ENCODE measurements at regions not wholly inside any gene's neighbourhood (a gene's known extent, or its start where the extent isn't known, plus 50 kb on each side); places are given as distances from the start of the nearest gene placed in this dataset.

DNA sequence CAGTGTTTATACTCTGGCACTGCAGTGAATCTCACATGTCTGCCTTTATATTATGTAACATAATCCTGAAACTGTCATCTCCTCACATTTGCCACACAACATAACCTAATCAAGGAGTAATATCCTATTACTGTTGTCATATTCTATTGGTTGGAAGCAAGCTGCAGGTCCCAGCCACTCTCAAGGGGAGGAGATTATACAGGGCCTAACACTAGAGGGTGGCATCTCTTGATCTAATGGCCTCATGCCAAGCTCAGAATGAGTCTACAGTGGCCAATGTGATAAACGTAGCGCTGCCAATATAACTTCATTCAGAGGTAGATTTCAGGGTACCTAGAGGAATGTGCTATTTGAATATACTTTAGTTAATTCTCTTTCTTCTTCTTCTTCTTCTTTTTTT is 166.8 kb downstream of the BACH1 start:
- TF ChIP-seq TCF12 (IDR thresholded peaks at IDR 0.05; ENCODE audit: low read depth, low read length), result no peak
- TF ChIP-seq CTCF (IDR thresholded peaks at IDR 0.05; ENCODE audit: control extremely low read depth in 1 of 3, insufficient read depth in 1 of 3, low read depth in 1 of 3, low read length in 3 of 3), result no peak
- TF ChIP-seq RAD21 (IDR thresholded peaks at IDR 0.05 in 1 of 2, conservative IDR thresholded peaks at IDR 0.05 in 1 of 2; ENCODE audit: low read depth in 2 of 2, low read length in 2 of 2), result no peak
- TF ChIP-seq POLR2A (IDR thresholded peaks at IDR 0.05; ENCODE audit: control extremely low read depth in 1 of 2, low read depth in 2 of 2, low read length in 2 of 2), result no peak
- TF ChIP-seq TAF1 (IDR thresholded peaks at IDR 0.05; ENCODE audit: low read depth, low read length), result no peak
- TF ChIP-seq USF2 (IDR thresholded peaks at IDR 0.05; ENCODE audit: low read length), result no peak
- TF ChIP-seq HDAC2 (IDR thresholded peaks at IDR 0.05; ENCODE audit: borderline replicate concordance in 1 of 2, low read depth in 2 of 2, low read length in 2 of 2), result no peak
- no peak for TF ChIP-seq YY1 (IDR thresholded peaks at IDR 0.05; ENCODE audit: low read depth, low read length)
- TF ChIP-seq MAX (IDR thresholded peaks at IDR 0.05), result no peak
- no peak for TF ChIP-seq SIX5 (IDR thresholded peaks at IDR 0.05; ENCODE audit: low read depth, low read length)
- no peak for TF ChIP-seq CHD7 (IDR thresholded peaks at IDR 0.05; ENCODE audit: insufficient replicate concordance, low read length)

All from H1 (cell line).